ENCODE measurements at regions not wholly inside any gene's neighbourhood (a gene's known extent, or its start where the extent isn't known, plus 50 kb on each side); places are given as distances from the start of the nearest gene placed in this dataset.

- Histone ChIP-seq H3K4me1 (no peaks in the 10 kb centered on the region), H3K9me3 (no peaks in the 10 kb centered on the region), H3K27ac (no peak overlapping the region), H3K36me3 (no peaks in the 10 kb centered on the region), H3K4me3 (no peak overlapping the region), H3K27me3 (no peaks in the 10 kb centered on the region)
- no peak for DNase-seq (ENCODE audit: low spot score in 2 of 2)
- whole genome bisulfite sequencing, 2 donors, result 67 to 78% methylated on average over 1 of the region's 1 CpG
- no peak for TF ChIP-seq POLR2A (IDR thresholded peaks at IDR 0.05)
- TF ChIP-seq, protein P1, sequence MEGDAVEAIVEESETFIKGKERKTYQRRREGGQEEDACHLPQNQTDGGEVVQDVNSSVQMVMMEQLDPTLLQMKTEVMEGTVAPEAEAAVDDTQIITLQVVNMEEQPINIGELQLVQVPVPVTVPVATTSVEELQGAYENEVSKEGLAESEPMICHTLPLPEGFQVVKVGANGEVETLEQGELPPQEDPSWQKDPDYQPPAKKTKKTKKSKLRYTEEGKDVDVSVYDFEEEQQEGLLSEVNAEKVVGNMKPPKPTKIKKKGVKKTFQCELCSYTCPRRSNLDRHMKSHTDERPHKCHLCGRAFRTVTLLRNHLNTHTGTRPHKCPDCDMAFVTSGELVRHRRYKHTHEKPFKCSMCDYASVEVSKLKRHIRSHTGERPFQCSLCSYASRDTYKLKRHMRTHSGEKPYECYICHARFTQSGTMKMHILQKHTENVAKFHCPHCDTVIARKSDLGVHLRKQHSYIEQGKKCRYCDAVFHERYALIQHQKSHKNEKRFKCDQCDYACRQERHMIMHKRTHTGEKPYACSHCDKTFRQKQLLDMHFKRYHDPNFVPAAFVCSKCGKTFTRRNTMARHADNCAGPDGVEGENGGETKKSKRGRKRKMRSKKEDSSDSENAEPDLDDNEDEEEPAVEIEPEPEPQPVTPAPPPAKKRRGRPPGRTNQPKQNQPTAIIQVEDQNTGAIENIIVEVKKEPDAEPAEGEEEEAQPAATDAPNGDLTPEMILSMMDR (IDR thresholded peaks at IDR 0.05), result no peak
- no peak for TF ChIP-seq EP300 (IDR thresholded peaks at IDR 0.05)
These were observed 240.0 kb downstream of the HDGFL1 start for GRCh38 chr6:22809370-22809769.

GRCh38 chr6:22819209-22819608 is 249.8 kb downstream of the HDGFL1 start:
- no peak for DNase-seq (ENCODE audit: low spot score in 2 of 2)
- Histone ChIP-seq H3K9me3 (peaks cover 0 to 3% (median 0%) of the 10 kb centered on the region in 4 donors), H3K27me3 (no peaks in the 10 kb centered on the region), H3K4me1 (peaks cover 0 to 9% (median 0%) of the 10 kb centered on the region in 4 donors), H3K27ac (no peak overlapping the region), H3K4me3 (no peak overlapping the region), H3K36me3 (no peaks in the 10 kb centered on the region)
- TF ChIP-seq EP300 (IDR thresholded peaks at IDR 0.05) (no peak), POLR2A (IDR thresholded peaks at IDR 0.05) (no peak)
- TF ChIP-seq, protein P1 (IDR thresholded peaks at IDR 0.05), result no peak
- WGBS, 2 donors, result 83% methylated on average over 1 of the region's 1 CpG

GRCh38 chr6:22821664-22822320 is 252.4 kb downstream of the HDGFL1 start:
- H3K27ac ChIP-seq, result peak overlapping the region in 1 of 4 donors; percentile 3
- 27 to 33% methylated on average over 3 of the region's 3 CpGs for WGBS, 2 donors
- DNase-seq (ENCODE audit: low spot score in 2 of 2), result no peak
- no peaks in the 10 kb centered on the region for H3K27me3 ChIP-seq
- TF ChIP-seq POLR2A (IDR thresholded peaks at IDR 0.05) (no peak), EP300 (IDR thresholded peaks at IDR 0.05) (no peak)
- TF ChIP-seq, protein P1 (IDR thresholded peaks at IDR 0.05), result no peak
- H3K9me3 ChIP-seq, result no peaks in the 10 kb centered on the region
- H3K4me1 ChIP-seq, result peaks cover 0 to 9% (median 0%) of the 10 kb centered on the region in 4 donors
- H3K36me3 ChIP-seq, result no peaks in the 10 kb centered on the region
- no peak overlapping the region for H3K4me3 ChIP-seq

DNA sequence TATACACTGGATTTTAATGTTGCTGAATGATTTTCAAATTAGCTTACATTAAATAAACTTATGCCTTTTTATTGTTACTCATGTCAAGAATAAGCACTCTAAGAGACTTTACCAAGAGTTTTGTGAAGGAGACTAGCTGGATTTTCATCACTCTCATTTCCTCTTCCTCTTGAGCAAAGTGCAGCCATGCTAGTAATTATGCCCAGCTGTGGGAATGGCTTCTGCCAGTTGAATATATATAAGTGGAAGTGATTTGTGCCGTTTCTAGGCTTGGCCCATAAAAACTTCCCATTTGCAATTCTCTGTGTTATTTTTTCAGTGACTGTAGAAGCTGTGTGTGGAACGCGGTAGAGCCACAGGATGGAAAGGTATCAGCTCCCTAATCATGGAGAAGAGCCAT is 255.8 kb downstream of the HDGFL1 start:
- Histone ChIP-seq H3K27me3 (no peaks in the 10 kb centered on the region), H3K36me3 (no peaks in the 10 kb centered on the region), H3K27ac (no peak overlapping the region), H3K4me3 (no peak overlapping the region), H3K4me1 (peaks cover 0 to 24% (median 0%) of the 10 kb centered on the region in 4 donors), H3K9me3 (no peaks in the 10 kb centered on the region)
- 83% methylated on average over 3 of the region's 3 CpGs for WGBS, 2 donors
- DNase-seq (ENCODE audit: low spot score in 2 of 2), result no peak
- TF ChIP-seq, protein P1 (IDR thresholded peaks at IDR 0.05), result no peak

DNA sequence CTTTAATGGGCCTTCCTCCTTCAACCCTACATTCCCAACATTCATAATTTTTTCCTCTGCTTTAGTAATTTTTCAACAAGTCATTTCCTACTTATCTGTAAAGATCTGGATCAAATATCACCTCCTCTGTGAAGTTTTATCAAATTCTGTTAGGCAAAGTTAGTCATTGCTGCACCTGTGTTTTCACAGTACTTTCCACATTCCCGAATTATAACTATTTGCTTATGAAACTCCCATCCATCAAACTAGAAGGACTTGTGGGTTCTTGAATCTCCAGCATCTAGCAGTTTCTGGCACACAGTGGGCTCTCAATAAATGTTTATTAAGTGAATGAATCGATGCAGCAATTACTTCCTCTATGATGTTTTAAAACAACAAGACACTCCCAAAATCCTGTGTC is 257.6 kb downstream of the HDGFL1 start:
- H3K27ac ChIP-seq, result no peak overlapping the region
- no peak for TF ChIP-seq EP300 (IDR thresholded peaks at IDR 0.05)
- TF ChIP-seq, protein P1 (IDR thresholded peaks at IDR 0.05), result no peak
- no peak for TF ChIP-seq POLR2A (IDR thresholded peaks at IDR 0.05)
- WGBS, 2 donors, result 60 to 80% methylated on average over 2 of the region's 2 CpGs

More for the DNA sequence above, 257.6 kb downstream of the HDGFL1 start:
- Histone ChIP-seq H3K4me3 (no peak overlapping the region), H3K27me3 (no peaks in the 10 kb centered on the region), H3K9me3 (no peaks in the 10 kb centered on the region), H3K36me3 (no peaks in the 10 kb centered on the region), H3K4me1 (peaks cover 0 to 18% (median 0%) of the 10 kb centered on the region in 4 donors)
- DNase-seq (ENCODE audit: low spot score in 2 of 2), result no peak

All from tibial nerve (tissue), 4 donors.